ENCODE measurements at regions not wholly inside any gene's neighbourhood (a gene's known extent, or its start where the extent isn't known, plus 50 kb on each side); places are given as distances from the start of the nearest gene placed in this dataset.

- no TSS peak for BruUV-seq (replicated peaks)
- Histone ChIP-seq H2AK9ac (replicated peaks; ENCODE audit: low read depth, low read length, poor library complexity) (no peak overlapping the region), H3K4ac (ENCODE audit: low read depth, low read length) (no peak overlapping the region), H3K18ac (ENCODE audit: low read depth, low read length) (no peak overlapping the region), H3K4me2 (ENCODE audit: low read depth, low read length) (no peak overlapping the region), H2BK5ac (ENCODE audit: low read depth, low read length, poor library complexity, severe bottlenecking) (no peak overlapping the region), H3K27ac (ENCODE audit: insufficient read depth, low read length) (no peak overlapping the region), H3K36me3 (ENCODE audit: control insufficient read depth, insufficient read depth, low read length) (no peaks in the 10 kb centered on the region), H3K23ac (ENCODE audit: low read depth, low read length) (no peak overlapping the region), H2BK20ac (ENCODE audit: low read depth, low read length) (no peak overlapping the region), H3K9ac (ENCODE audit: low read depth, low read length) (no peak overlapping the region), H2AFZ (replicated peaks; ENCODE audit: low read length, poor library complexity) (no peak overlapping the region), H3K56ac (ENCODE audit: extremely low read depth, insufficient read depth, low read length) (no peak overlapping the region), H3K9me3 (ENCODE audit: control insufficient read depth, insufficient read depth, low read length) (no peaks in the 10 kb centered on the region), H3K27me3 (ENCODE audit: control insufficient read depth, insufficient read depth, low read length) (no peaks in the 10 kb centered on the region), H4K91ac (ENCODE audit: insufficient read depth, low read depth, low read length) (no peak overlapping the region), H2AK5ac (ENCODE audit: low read depth, low read length) (no peak overlapping the region), H3K79me1 (ENCODE audit: low read depth in 1 of 2, low read length in 2 of 2) (no peaks in the 10 kb centered on the region), H4K20me1 (ENCODE audit: insufficient read depth, low read length) (no peaks in the 10 kb centered on the region), H2BK15ac (ENCODE audit: low read depth, low read length) (no peak overlapping the region), H2BK120ac (ENCODE audit: low read depth, low read length) (no peak overlapping the region), H3K9me1 (ENCODE audit: insufficient read depth, low read length) (no peaks in the 10 kb centered on the region), H4K8ac (ENCODE audit: low read depth in 2 of 2, low read length in 2 of 2) (no peak overlapping the region), H3K14ac (replicated peaks; ENCODE audit: low read depth, low read length) (no peak overlapping the region), H3K4me1 (ENCODE audit: control insufficient read depth, insufficient read depth, low read length) (no peaks in the 10 kb centered on the region), H4K5ac (ENCODE audit: low read depth, low read length) (no peak overlapping the region), H3K4me3 (ENCODE audit: insufficient read depth, low read depth, low read length) (no peak overlapping the region)
- dilution Hi-C loops (cut with HindIII; ENCODE audit: low sequenced_read_pairs, unreplicated experiment), result no loop called here
- ChIA-PET CTCF (no interaction called here), POLR2A (ENCODE audit: unreplicated experiment) (no interaction called here)
- in situ Hi-C loops (cut with MboI; ENCODE audit: low sequenced_read_pairs), result no loop called here
- intact Hi-C loops (cut with micrococcal nuclease), result no loop called here
- TF ChIP-seq CHD1 (IDR thresholded peaks at IDR 0.05; ENCODE audit: low read depth, low read length) (no peak), MAFK (IDR thresholded peaks at IDR 0.05; ENCODE audit: low read depth, low read length) (no peak), ELK1 (IDR thresholded peaks at IDR 0.05; ENCODE audit: borderline replicate concordance, low read depth, low read length) (no peak), RFX5 (IDR thresholded peaks at IDR 0.05; ENCODE audit: low read depth, low read length) (no peak), CEBPB (IDR thresholded peaks at IDR 0.05; ENCODE audit: low read depth, low read length) (no peak), BHLHE40 (IDR thresholded peaks at IDR 0.05; ENCODE audit: low read depth, low read length) (no peak), RCOR1 (IDR thresholded peaks at IDR 0.05; ENCODE audit: insufficient replicate concordance, low read length) (no peak), FOS (IDR thresholded peaks at IDR 0.05; ENCODE audit: low read depth, low read length) (no peak), POLR2A (IDR thresholded peaks at IDR 0.05; ENCODE audit: low read depth, low read length) (no peak), MXI1 (IDR thresholded peaks at IDR 0.05; ENCODE audit: borderline replicate concordance, low read depth, low read length) (no peak), RAD21 (IDR thresholded peaks at IDR 0.05; ENCODE audit: low read length) (no peak), NFE2L2 (IDR thresholded peaks at IDR 0.05; ENCODE audit: low read depth, low read length) (no peak), SMC3 (IDR thresholded peaks at IDR 0.05; ENCODE audit: low read depth, low read length) (no peak), CTCF (conservative IDR thresholded peaks at IDR 0.05; ENCODE audit: low read depth, low read length) (no peak), USF2 (IDR thresholded peaks at IDR 0.05; ENCODE audit: low read depth, low read length) (no peak), MAZ (IDR thresholded peaks at IDR 0.05; ENCODE audit: borderline replicate concordance, low read depth, low read length) (no peak)
- DNase-seq (peak; percentile 26), ATAC-seq (ENCODE audit: low read depth) (no peak)
- no CpG with 5 or more reads among the region's 2 CpGs for WGBS, 2 experiments (ENCODE audit: extremely low coverage in 2 of 2, insufficient read length in 1 of 2)
Observed at GRCh38 chr5:63127054-63127453, 548.4 kb downstream of the LRRC70 start.

Data from IMR-90 (cell line).